Stimulated activated CD4-positive, alpha-beta T cell treated with anti-CD3 and anti-CD28 coated beads, Interleukin-4, amount 100 ng/mL, for 48 hours (primary cell): ENCODE measurements at regions not wholly inside any gene's neighbourhood (a gene's known extent, or its start where the extent isn't known, plus 50 kb on each side); places are given as distances from the start of the nearest gene placed in this dataset.

Experiments
- DNase-seq, 2 donors: peaks; one replicate each; pipeline ENCODE4 v3.0.0-alpha.2; 2020; ENCODE audit warnings: low read depth in 2 of 2

DNA sequence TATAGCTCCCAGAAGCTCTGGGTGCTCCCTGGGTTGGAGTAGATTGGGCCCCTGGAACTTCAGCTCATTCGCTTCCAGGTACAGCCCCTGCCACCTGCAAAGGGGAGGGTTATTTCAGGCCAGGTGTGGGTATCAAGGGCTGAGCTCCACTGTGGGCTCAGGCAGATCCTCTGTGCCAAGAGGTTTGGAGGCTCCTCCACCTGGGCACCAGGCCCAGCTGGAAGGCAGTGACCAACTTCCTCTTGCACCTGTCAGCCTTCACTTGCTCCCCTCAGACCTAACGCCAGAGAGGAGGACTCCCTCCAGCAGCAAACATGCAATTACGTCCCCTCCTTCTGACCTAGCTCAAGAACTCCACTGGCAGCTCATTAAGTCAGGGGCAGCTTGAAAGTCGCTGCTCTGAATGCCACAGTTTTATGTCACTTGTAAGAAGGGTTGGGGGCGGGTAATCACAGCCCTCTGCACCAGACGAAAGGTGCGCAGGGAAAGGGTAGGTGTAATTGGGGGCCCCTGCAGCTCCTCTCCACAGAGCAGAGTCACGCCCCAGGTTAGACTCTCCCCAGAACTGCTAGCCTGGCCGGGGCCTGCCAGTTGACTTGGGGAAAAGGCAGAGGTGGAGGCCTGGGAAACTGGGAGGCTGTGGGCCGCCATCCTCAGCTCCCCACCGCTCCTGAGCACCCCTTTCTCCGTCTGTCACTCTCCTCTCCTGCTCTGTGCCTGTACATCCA is 125.0 kb upstream of the TMPRSS2 start:
- DNase-seq, result no peak

GRCh38 chr21:41631564-41632461 is 123.9 kb upstream of the TMPRSS2 start:
- DNase-seq, result no peak

GRCh38 chr21:41630917-41631316 is 123.0 kb upstream of the TMPRSS2 start:
- no peak for DNase-seq

DNA sequence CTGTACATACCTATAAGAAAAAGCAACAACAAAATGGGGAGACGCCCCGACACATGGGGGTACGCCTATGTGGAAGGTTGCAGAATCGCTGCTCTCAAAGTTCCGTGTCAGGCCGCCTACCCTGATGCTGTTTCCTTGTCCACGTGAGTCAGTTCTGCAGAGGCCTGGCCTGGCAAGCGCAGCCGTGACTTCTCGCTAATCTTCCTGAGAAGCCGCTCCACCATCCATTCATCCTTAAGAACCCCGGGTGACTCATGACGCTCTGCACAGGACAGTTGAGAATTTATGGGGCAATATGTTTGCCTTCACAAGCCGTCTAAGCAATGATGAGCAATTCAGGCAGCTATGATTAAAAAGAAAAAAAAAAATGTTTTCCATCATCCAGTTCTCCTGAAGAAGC is 122.3 kb upstream of the TMPRSS2 start:
- DNase-seq, result no peak

- DNase-seq, result no peak
Observed at GRCh38 chr21:41628256-41628655, 120.3 kb upstream of the TMPRSS2 start.

GRCh38 chr21:41627428-41627827 is 119.5 kb upstream of the TMPRSS2 start:
- DNase-seq, result no peak

- no peak for DNase-seq
Observed at GRCh38 chr21:41626021-41626420, 118.1 kb upstream of the TMPRSS2 start.

DNA sequence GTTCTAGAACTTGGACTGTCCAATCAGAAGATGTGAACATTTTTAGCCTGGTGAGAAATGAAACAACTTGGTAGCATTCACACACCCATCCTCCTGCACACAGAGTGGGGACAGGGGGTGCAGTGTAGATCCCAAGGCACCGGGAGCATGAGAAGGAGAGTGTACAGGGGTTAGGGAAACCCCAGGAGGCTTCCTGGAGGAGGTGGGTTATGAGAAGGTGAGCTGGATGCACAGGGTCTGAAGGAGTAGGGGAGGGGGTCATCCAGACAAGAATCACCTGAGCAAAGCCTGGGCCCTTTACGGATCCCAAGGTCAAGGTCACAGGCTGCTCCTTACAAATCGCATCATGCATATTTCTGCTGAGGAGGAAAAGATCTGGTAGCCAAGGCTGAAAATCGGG is 117.5 kb upstream of the TMPRSS2 start:
- no peak for DNase-seq

DNA sequence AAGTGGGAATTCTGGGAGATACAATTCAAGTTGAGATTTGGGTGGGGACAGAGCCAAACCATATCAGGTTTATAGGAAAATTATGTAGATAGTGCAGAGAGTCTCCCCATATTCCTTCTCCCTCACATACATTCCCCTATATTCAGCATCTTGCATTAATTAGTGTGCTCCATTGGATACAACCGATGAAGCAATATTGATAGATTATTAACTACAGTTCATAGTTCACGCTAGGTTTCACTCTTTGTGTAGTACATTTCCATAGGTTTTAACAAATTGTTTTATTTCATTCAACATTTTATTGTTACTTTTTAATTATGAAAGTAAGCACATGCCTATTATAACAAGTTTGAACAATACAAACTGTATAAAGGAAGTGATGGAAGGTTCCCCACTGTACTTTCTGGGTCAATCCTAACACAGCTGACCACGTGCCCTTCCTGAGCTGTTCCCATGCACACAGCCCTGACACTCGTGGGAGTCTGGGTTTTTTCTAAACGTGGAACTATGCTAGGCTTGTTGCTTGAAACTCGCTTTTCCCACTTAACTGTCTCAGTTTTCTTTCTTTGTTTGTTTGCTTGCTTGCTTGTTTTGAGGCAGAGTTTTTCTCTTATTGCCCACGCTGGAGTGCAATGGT is 116.8 kb upstream of the TMPRSS2 start:
- no peak for DNase-seq

GRCh38 chr21:41623945-41624344 is 116.0 kb upstream of the TMPRSS2 start:
- no peak for DNase-seq

DNA sequence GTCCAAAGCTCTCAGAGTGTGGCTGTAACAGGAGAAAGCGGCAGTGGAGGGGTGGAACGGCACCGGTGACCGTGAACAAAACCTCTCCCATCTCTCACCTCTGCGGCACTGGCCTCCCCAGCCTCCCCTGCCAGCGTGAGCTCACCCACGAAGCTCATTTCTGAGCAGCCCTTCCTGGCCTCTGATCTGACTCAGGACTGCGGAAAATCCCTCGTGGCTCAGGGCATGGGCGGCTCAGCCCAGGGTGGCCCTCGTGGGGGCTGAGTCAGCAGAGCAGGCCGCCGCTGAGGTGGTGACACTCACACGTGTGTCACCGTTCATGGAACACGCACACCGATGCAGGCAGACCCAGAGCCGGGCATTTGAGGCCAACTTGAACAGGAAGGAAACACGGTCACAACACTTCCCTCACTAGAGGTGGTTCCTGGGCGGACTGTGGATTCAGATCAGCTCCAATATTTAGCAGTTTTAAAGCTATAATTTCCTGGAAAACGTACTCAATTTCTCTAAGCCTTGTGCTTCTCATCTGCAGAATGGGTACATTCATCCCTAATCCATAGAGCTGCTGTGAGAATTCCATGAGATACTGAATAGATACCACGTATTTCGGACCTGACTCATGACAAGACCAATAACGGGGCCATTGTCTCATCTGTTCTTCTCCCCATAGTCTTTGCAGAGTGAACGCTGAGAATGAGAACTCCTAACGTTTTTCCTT is 115.0 kb upstream of the TMPRSS2 start:
- peak; percentile 38 to 52 for DNase-seq

- no peak for DNase-seq
Observed at GRCh38 chr21:41622201-41622600, 114.2 kb upstream of the TMPRSS2 start.

DNA sequence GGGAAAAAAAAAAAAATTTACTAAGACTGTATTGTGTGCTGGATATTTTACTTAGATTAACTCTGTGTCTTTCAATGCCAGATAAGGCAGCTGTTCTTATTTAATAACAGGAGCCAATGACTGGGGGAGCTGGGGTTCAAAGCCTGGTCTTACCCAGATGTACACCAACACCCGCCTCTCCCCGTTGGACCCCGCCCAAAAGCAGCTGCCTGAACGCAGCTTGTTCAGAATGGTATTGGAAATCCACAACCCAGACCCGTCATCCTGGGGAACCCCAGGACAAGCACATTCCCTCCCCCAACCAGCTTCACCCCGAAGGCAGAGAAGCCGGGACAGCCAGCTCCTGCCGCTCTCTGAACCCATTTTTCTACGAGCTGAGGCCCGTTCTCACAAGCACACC is 113.6 kb upstream of the TMPRSS2 start:
- no peak for DNase-seq

- no peak for DNase-seq
Observed at GRCh38 chr21:41620982-41621381, 113.0 kb upstream of the TMPRSS2 start.

GRCh38 chr21:41620541-41620940 is 112.6 kb upstream of the TMPRSS2 start:
- DNase-seq, result no peak

DNA sequence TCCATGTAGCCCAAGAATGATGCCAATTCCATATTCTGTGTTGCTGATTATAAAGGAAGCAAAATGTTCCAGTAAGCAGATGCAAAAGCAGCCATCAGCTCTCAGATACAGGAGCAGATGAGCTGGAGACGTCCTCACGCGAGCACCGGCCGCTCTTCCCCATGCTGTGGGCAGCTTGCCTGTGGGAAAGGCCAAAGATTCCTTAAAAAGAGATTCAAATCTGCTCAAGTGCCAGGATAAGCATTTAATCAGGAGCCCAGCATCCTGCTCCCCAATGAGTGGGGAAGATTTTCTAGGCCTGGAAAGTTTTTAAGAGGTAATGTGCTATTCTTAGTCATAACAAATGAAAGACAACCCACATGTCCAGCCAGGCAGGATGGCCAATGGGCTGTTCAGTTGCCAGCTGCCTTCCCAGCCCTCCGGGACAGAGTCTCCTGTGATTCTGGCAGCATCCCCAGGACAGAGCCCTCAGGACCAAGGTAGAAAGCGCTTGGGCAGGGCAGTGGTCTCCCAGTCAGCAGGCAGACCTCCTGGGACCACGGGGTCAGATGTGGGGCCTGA is 108.2 kb upstream of the TMPRSS2 start:
- DNase-seq, result no peak

- no peak for DNase-seq
Observed at GRCh38 chr21:41615613-41616012, 107.7 kb upstream of the TMPRSS2 start.

GRCh38 chr21:41614511-41614910 is 106.6 kb upstream of the TMPRSS2 start:
- DNase-seq, result no peak

DNA sequence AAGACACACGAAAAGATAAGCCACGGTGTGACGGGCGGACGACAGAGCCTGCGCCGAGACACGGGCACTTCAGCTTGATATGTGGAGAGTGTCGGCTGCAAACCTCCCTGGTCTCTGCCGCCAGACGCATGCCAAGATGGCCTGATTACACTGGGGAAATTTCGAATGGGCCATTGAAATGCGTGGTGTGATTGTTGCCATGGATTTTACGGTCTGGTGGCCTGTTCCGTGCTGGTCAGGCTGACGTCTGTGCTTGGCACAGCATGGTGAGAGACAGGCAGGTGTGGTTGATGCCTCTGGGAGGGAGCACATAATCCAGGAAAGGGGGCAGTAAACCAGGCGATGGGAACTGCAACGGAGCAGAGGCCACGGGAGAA is 105.6 kb upstream of the TMPRSS2 start:
- DNase-seq, result no peak

- DNase-seq, result peak in 1 of 2 donors; percentile 17
Observed at GRCh38 chr21:41612674-41613532, 104.9 kb upstream of the TMPRSS2 start.
